Naive thymus-derived CD4-positive, alpha-beta T cell (primary cell): ENCODE measurements at regions not wholly inside any gene's neighbourhood (a gene's known extent, or its start where the extent isn't known, plus 50 kb on each side); places are given as distances from the start of the nearest gene placed in this dataset.

ENCODE experiments used
- ATAC-seq: fragments of 150-1000 bp; cut with Tn5 transposase; 2 replicates; pipeline ENCODE4 v1.10.0; 2021; ENCODE audit warnings: mild to moderate bottlenecking, moderate library complexity
- CTCF ChIA-PET: fragments of 350-600 bp; sonication (Branson Sonifier 250); formaldehyde crosslinking; loops from one replicate; lab custom pipeline; 2021; ENCODE audit warnings: antibody characterized with exemption; lab: Charles Lee
- POLR2A ChIA-PET: fragments of 350-600 bp; sonication (Branson Sonifier 250); formaldehyde crosslinking; loops from one replicate; lab custom pipeline; 2021; ENCODE audit warnings: antibody characterized with exemption, inconsistent platforms; lab: Charles Lee
- DNase-seq, 9 donors: peaks; one replicate each; pipeline versions ENCODE4 v3.0.0 to v3.0.0-alpha.2; 2020 to 2022; ENCODE audit warnings: mixed read lengths in 1 of 9
- H3K27ac ChIP-seq: one replicate; pipeline ENCODE4 v1.7.0; 2013; ENCODE audit warnings: mild to moderate bottlenecking, low read depth, low read length, moderate library complexity
- H3K27me3 ChIP-seq, 2 donors: one replicate each; pipeline ENCODE4 v1.7.0; 2013; ENCODE audit warnings: low read length in 2 of 2, mild to moderate bottlenecking in 2 of 2, moderate library complexity in 2 of 2; ENCODE audit not compliant: control insufficient read depth in 2 of 2, insufficient read depth in 2 of 2
- H3K36me3 ChIP-seq, 3 experiments: 1 replicate in 2 of 3; 2 replicates in 1 of 3; pipeline ENCODE4 v1.7.0; 2013; ENCODE audit warnings: low read length in 3 of 3, mild to moderate bottlenecking in 3 of 3, moderate library complexity in 1 of 3; ENCODE audit not compliant: insufficient read depth in 3 of 3, control insufficient read depth in 2 of 3
- H3K4me1 ChIP-seq, 2 donors: one replicate each; pipeline ENCODE4 v1.7.0; 2013; ENCODE audit warnings: low read length in 2 of 2, mild to moderate bottlenecking in 2 of 2, moderate library complexity in 1 of 2; ENCODE audit not compliant: control insufficient read depth in 2 of 2, insufficient read depth in 2 of 2
- H3K4me3 ChIP-seq: 2 replicates; pipeline ENCODE4 v1.7.0; 2013; ENCODE audit warnings: mild to moderate bottlenecking, low read length
- H3K9me3 ChIP-seq, 3 experiments: 1 replicate in 2 of 3; 2 replicates in 1 of 3; pipeline ENCODE4 v1.7.0; 2013; ENCODE audit warnings: low read length in 3 of 3; ENCODE audit not compliant: control insufficient read depth in 2 of 3
- H3K27ac Mint-ChIP-seq, 9 donors: one replicate each; pipeline ENCODE4 v1.8.0; 2020 to 2022; ENCODE audit warnings: mixed read lengths in 9 of 9, mild to moderate bottlenecking in 8 of 9, moderate library complexity in 5 of 9, inconsistent platforms in 2 of 9
- H3K27me3 Mint-ChIP-seq, 5 donors: one replicate each; pipeline ENCODE4 v1.8.0; 2021 to 2022; ENCODE audit warnings: mixed read lengths in 5 of 5, mild to moderate bottlenecking in 1 of 5
- H3K36me3 Mint-ChIP-seq, 5 donors: one replicate each; pipeline ENCODE4 v1.8.0; 2020 to 2022; ENCODE audit warnings: mixed read lengths in 5 of 5, mild to moderate bottlenecking in 3 of 5, inconsistent platforms in 1 of 5
- H3K4me1 Mint-ChIP-seq, 7 donors: one replicate each; pipeline ENCODE4 v1.8.0; 2020 to 2022; ENCODE audit warnings: mixed read lengths in 7 of 7, mild to moderate bottlenecking in 3 of 7, inconsistent platforms in 1 of 7
- H3K4me3 Mint-ChIP-seq, 10 donors: one replicate each; pipeline ENCODE4 v1.8.0; 2020 to 2022; ENCODE audit warnings: mild to moderate bottlenecking in 10 of 10, mixed read lengths in 10 of 10, moderate library complexity in 6 of 10, inconsistent platforms in 2 of 10
- H3K9me3 Mint-ChIP-seq, 11 donors: one replicate each; pipeline ENCODE4 v1.8.0; 2020 to 2022; ENCODE audit warnings: mixed read lengths in 11 of 11, mild to moderate bottlenecking in 4 of 11, inconsistent platforms in 1 of 11, moderate library complexity in 1 of 11
- intact Hi-C, 2 donors: fragments of 100-400 bp; cut with micrococcal nuclease; formaldehyde crosslinking; loops; one replicate each; pipeline ENCODE4 v1.15.1; 2023

DNA sequence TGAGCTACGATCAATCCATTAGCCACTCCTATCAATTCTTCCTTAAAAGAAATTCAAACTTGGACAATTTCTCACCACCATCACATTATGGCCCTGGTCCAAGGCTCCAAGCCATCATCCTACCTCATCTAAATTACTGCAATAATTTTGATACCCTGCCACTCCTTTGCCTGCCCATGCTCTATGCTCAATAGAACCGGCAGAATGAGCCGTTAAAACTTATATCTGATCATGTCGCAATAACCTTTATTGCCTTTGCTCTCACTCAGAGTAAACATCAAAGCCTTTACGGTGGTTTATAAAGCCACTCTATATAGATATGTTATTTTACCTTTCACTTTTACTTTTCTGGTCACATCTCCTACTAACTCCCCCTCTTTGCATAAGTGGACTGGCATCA lies 2392.1 kb upstream of the RAG2 start:
- POLR2A ChIA-PET: no interaction called here
- H3K4me1 Mint-ChIP-seq: no peaks in the 10 kb centered on the region
- Histone ChIP-seq H3K27ac (no peak overlapping the region), H3K27me3 (no peaks in the 10 kb centered on the region), H3K9me3 (peaks cover 0 to 10% (median 0%) of the 10 kb centered on the region in 3 experiments), H3K36me3 (no peaks in the 10 kb centered on the region), H3K4me1 (no peaks in the 10 kb centered on the region), H3K4me3 (no peak overlapping the region)
- CTCF ChIA-PET: no interaction called here
- no peak overlapping the region for H3K4me3 Mint-ChIP-seq
- intact Hi-C loops: no loop called here
- no peak for ATAC-seq
- no peak for DNase-seq
- H3K27ac Mint-ChIP-seq: no peak overlapping the region
- no peaks in the 10 kb centered on the region for H3K36me3 Mint-ChIP-seq
- H3K9me3 Mint-ChIP-seq: peaks cover 2 to 26% (median 12%) of the 10 kb centered on the region in 11 donors
- H3K27me3 Mint-ChIP-seq: no peaks in the 10 kb centered on the region

DNA sequence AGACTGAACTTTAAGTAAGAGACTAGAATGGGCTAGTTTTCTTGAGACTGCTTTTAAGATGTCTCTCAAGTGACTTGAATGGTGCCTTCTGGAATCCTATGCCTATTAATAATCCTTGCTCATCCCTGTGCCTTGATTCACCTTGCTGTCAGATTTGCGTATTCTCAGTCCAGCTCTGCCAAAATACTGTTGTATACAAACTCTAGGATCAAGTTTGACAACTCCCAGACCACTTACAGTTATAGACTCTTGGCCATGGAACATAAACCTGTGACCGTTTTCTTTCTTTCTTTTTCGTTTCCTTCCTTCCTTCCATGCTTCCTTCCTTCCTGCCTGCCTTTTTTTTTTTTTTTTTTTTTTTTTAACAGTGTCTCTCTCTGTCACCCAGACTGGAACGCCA lies 2390.9 kb upstream of the RAG2 start:
- intact Hi-C loops: no loop called here
- H3K9me3 ChIP-seq: peaks cover 0 to 10% (median 0%) of the 10 kb centered on the region in 3 experiments
- H3K4me3 Mint-ChIP-seq: no peak overlapping the region
- no peak overlapping the region for H3K27ac ChIP-seq
- no peaks in the 10 kb centered on the region for H3K27me3 Mint-ChIP-seq
- no peaks in the 10 kb centered on the region for H3K4me1 ChIP-seq
- no peaks in the 10 kb centered on the region for H3K27me3 ChIP-seq
- H3K4me3 ChIP-seq: no peak overlapping the region
- H3K27ac Mint-ChIP-seq: no peak overlapping the region
- H3K9me3 Mint-ChIP-seq: peaks cover 3 to 32% (median 13%) of the 10 kb centered on the region in 11 donors
- no peaks in the 10 kb centered on the region for H3K36me3 ChIP-seq
- ChIA-PET CTCF (no interaction called here), POLR2A (no interaction called here)
- ATAC-seq (no peak), DNase-seq (no peak)
- no peaks in the 10 kb centered on the region for H3K36me3 Mint-ChIP-seq
- no peaks in the 10 kb centered on the region for H3K4me1 Mint-ChIP-seq

DNA sequence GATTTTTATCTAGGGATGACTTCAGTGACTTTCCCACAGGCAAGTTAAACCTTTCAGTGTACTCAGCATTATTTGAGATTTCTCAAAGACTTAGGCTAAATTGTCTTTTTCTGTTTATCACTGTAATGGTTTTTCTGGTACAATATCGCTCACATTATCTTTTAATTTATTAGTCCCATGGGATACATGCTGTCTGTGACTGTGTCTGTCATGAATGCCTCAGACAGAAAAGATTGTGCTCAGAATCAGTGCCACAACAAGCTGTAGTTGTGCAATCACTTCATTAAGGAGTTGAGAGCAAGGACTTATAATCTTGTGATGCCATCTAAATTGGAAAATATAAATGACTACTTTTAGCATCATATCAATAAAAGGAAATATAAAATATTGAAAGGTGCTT lies 2374.2 kb upstream of the RAG2 start:
- Mint-ChIP-seq H3K4me3 (no peak overlapping the region), H3K27ac (no peak overlapping the region), H3K36me3 (no peaks in the 10 kb centered on the region), H3K9me3 (peaks cover 0 to 20% (median 3%) of the 10 kb centered on the region in 11 donors), H3K27me3 (no peaks in the 10 kb centered on the region), H3K4me1 (no peaks in the 10 kb centered on the region)
- Histone ChIP-seq H3K36me3 (no peaks in the 10 kb centered on the region), H3K9me3 (no peaks in the 10 kb centered on the region), H3K27ac (no peak overlapping the region), H3K27me3 (no peaks in the 10 kb centered on the region), H3K4me1 (no peaks in the 10 kb centered on the region), H3K4me3 (no peak overlapping the region)
- intact Hi-C loops: no loop called here
- CTCF ChIA-PET: no interaction called here
- ATAC-seq: no peak
- DNase-seq: no peak
- POLR2A ChIA-PET: no interaction called here

DNA sequence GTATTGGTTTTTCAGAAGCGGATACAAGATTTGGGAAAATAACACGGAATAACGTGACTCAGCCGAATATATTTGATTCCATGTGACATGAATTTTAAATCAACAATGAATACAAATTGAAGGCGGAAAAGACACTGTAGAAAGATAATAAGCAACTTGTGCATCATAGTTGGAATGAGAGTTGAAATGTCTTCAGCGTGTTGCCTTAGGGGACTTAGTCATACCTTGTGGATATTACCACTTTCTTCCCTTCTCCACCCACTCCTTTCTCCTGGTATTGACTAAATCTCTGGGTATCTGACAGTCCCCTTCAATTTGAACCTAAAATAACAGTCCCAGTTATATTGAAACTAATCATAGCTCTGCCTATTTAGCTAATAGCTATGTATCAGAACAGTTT lies 2373.1 kb upstream of the RAG2 start:
- intact Hi-C loops: no loop called here
- CTCF ChIA-PET: no interaction called here
- no peaks in the 10 kb centered on the region for H3K27me3 ChIP-seq
- Mint-ChIP-seq H3K36me3 (no peaks in the 10 kb centered on the region), H3K27ac (no peak overlapping the region), H3K4me1 (no peaks in the 10 kb centered on the region), H3K4me3 (no peak overlapping the region), H3K9me3 (peaks cover 0 to 18% (median 3%) of the 10 kb centered on the region in 11 donors), H3K27me3 (no peaks in the 10 kb centered on the region)
- no peaks in the 10 kb centered on the region for H3K4me1 ChIP-seq
- H3K27ac ChIP-seq: no peak overlapping the region
- no peak overlapping the region for H3K4me3 ChIP-seq
- H3K36me3 ChIP-seq: no peaks in the 10 kb centered on the region
- DNase-seq (no peak), ATAC-seq (no peak)
- POLR2A ChIA-PET: no interaction called here
- peaks cover 0 to 5% (median 0%) of the 10 kb centered on the region in 3 experiments for H3K9me3 ChIP-seq

DNA sequence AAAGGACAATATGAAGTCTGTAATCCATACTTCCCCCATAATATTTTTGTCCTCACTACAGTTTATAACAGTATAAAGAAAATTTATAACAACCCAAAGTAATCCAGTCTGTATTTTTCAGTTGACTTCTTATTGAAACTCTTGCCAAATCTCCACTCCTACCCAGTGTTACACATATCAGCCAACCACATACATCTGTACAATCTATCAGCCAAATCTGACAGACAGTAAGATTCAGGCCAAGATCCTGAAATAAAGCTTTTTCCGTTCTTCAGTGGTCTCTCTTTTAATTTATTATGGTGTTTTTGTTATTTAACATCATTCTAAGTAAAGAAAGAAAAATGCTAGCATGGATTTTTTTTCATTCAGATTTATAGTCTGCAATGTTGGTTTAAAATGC lies 2370.9 kb upstream of the RAG2 start:
- CTCF ChIA-PET: no interaction called here
- H3K9me3 Mint-ChIP-seq: peaks cover 0 to 14% (median 3%) of the 10 kb centered on the region in 11 donors

DNA sequence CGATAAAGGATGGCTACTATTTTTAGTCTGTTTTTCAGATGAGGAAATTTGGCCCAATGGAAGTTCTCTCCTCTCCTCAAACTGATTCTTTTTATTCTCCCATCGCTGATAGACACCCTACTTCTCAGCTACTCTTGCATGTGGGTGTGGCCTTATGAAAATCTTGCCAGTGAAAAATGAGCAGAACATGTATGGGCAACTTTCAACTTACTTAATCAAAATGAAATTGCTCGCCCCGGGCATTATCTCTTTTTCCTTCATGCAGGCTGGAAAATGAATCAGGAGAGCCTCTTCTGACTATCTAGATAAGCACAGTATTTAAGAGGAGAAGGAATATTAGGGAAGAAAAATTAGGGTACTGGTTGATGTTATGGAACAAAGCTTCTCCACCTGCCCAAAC lies 2354.7 kb upstream of the RAG2 start:
- POLR2A ChIA-PET: no interaction called here
- Histone ChIP-seq H3K27ac (no peak overlapping the region), H3K4me3 (no peak overlapping the region), H3K27me3 (no peaks in the 10 kb centered on the region), H3K36me3 (no peaks in the 10 kb centered on the region), H3K9me3 (no peaks in the 10 kb centered on the region), H3K4me1 (no peaks in the 10 kb centered on the region)
- DNase-seq (no peak), ATAC-seq (no peak)
- no peak overlapping the region for H3K27ac Mint-ChIP-seq
- H3K27me3 Mint-ChIP-seq: no peaks in the 10 kb centered on the region
- intact Hi-C loops: no loop called here
- CTCF ChIA-PET: no interaction called here
- H3K4me3 Mint-ChIP-seq: no peak overlapping the region
- H3K9me3 Mint-ChIP-seq: peaks cover under 1 to 8% (median 4%) of the 10 kb centered on the region in 11 donors
- H3K4me1 Mint-ChIP-seq: no peaks in the 10 kb centered on the region
- no peaks in the 10 kb centered on the region for H3K36me3 Mint-ChIP-seq

More for the DNA sequence above, 2370.9 kb upstream of the RAG2 start:
- Histone ChIP-seq H3K4me3 (no peak overlapping the region), H3K4me1 (no peaks in the 10 kb centered on the region), H3K36me3 (no peaks in the 10 kb centered on the region), H3K27me3 (no peaks in the 10 kb centered on the region), H3K27ac (no peak overlapping the region), H3K9me3 (peaks cover 0 to 5% (median 0%) of the 10 kb centered on the region in 3 experiments)
- Mint-ChIP-seq H3K4me3 (no peak overlapping the region), H3K4me1 (no peaks in the 10 kb centered on the region), H3K27me3 (no peaks in the 10 kb centered on the region), H3K27ac (no peak overlapping the region), H3K36me3 (no peaks in the 10 kb centered on the region)
- intact Hi-C loops: no loop called here
- ATAC-seq (no peak), DNase-seq (no peak)
- POLR2A ChIA-PET: no interaction called here

DNA sequence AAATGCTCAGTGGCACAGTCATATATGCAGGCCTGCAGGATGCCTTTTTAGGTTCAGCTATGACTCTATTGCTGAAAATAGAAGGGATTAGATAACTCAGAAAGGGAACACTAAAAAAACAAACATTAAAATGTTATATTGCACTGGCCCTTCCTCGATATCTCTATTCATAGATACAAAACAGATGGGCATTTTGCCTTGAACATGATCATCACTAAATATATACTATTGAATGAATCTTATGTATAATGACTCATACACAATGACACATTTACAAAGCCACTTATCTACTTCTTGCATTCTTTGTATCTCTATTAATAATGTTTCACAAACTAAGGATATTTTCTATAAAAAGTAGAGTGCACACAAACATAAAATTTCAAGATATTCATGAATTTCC lies 2352.8 kb upstream of the RAG2 start:
- POLR2A ChIA-PET: no interaction called here
- no peaks in the 10 kb centered on the region for H3K4me1 ChIP-seq
- no peak for DNase-seq
- H3K27ac Mint-ChIP-seq: no peak overlapping the region
- intact Hi-C loops: no loop called here
- no peaks in the 10 kb centered on the region for H3K36me3 Mint-ChIP-seq
- H3K9me3 ChIP-seq: no peaks in the 10 kb centered on the region
- no peaks in the 10 kb centered on the region for H3K27me3 ChIP-seq
- no peak overlapping the region for H3K4me3 ChIP-seq
- H3K36me3 ChIP-seq: no peaks in the 10 kb centered on the region
- H3K27ac ChIP-seq: no peak overlapping the region
- H3K9me3 Mint-ChIP-seq: peaks cover 0 to 15% (median 7%) of the 10 kb centered on the region in 11 donors
- H3K4me1 Mint-ChIP-seq: no peaks in the 10 kb centered on the region
- H3K4me3 Mint-ChIP-seq: no peak overlapping the region
- ATAC-seq: no peak
- H3K27me3 Mint-ChIP-seq: no peaks in the 10 kb centered on the region
- CTCF ChIA-PET: no interaction called here
